Natural killer cell (primary cell): ENCODE measurements at regions not wholly inside any gene's neighbourhood (a gene's known extent, or its start where the extent isn't known, plus 50 kb on each side); places are given as distances from the start of the nearest gene placed in this dataset.

Source experiments
- ATAC-seq, 3 donors: fragments of 150-1000 bp in 2 of 3; fragments of 200-7000 bp in 1 of 3; cut with Tn5 transposase; 1 replicate in 1 of 3; 2 replicates in 2 of 3; pipeline ENCODE4 v1.10.0; 2021; ENCODE audit warnings: mild to moderate bottlenecking in 2 of 3, moderate library complexity in 2 of 3
- DNase-seq, 2 donors: peaks; one replicate each; pipeline versions ENCODE4 v3.0.0 to v3.0.0-alpha.2; 2013 to 2021; ENCODE audit warnings: mixed read lengths in 1 of 2
- H3K27ac ChIP-seq: one replicate; pipeline ENCODE4 v1.5.1; 2013; ENCODE audit warnings: mild to moderate bottlenecking, low read length
- H3K27me3 ChIP-seq: one replicate; pipeline ENCODE4 v1.6.1; 2013; ENCODE audit warnings: low read length; ENCODE audit not compliant: control insufficient read depth, insufficient read depth
- H3K36me3 ChIP-seq: one replicate; pipeline ENCODE4 v1.6.1; 2013; ENCODE audit warnings: low read length; ENCODE audit not compliant: control insufficient read depth, insufficient read depth
- H3K4me1 ChIP-seq: one replicate; pipeline ENCODE4 v1.6.1; 2013; ENCODE audit warnings: low read length; ENCODE audit not compliant: control insufficient read depth, insufficient read depth
- H3K4me3 ChIP-seq: one replicate; pipeline ENCODE4 v1.5.1; 2013; ENCODE audit warnings: low read length
- H3K9me3 ChIP-seq: one replicate; pipeline ENCODE4 v1.6.1; 2013; ENCODE audit warnings: low read length; ENCODE audit not compliant: control insufficient read depth, insufficient read depth
- H3K27ac Mint-ChIP-seq, 2 donors: one replicate each; pipeline ENCODE4 v1.8.0; 2022; ENCODE audit warnings: mild to moderate bottlenecking in 2 of 2, mixed read lengths in 2 of 2, moderate library complexity in 1 of 2
- H3K27me3 Mint-ChIP-seq, 2 donors: one replicate each; pipeline ENCODE4 v1.8.0; 2022; ENCODE audit warnings: low read depth in 2 of 2, mixed read lengths in 2 of 2
- H3K36me3 Mint-ChIP-seq: one replicate; pipeline ENCODE4 v1.8.0; 2022; ENCODE audit warnings: mixed read lengths
- H3K4me1 Mint-ChIP-seq, 2 donors: one replicate each; pipeline ENCODE4 v1.8.0; 2022; ENCODE audit warnings: mixed read lengths in 2 of 2
- H3K4me3 Mint-ChIP-seq: one replicate; pipeline ENCODE4 v1.8.0; 2022; ENCODE audit warnings: mild to moderate bottlenecking, moderate library complexity, mixed read lengths
- H3K9me3 Mint-ChIP-seq, 2 donors: one replicate each; pipeline ENCODE4 v1.8.0; 2022; ENCODE audit warnings: mixed read lengths in 2 of 2
- WGBS: methylation state at CpG from one replicate; pipeline ENCODE4 v1.1.7; 2013; ENCODE audit warnings: missing lambda C conversion rate; ENCODE audit not compliant: insufficient coverage; 5-methylcytosine and 5-hydroxymethylcytosine counted together
- intact Hi-C: fragments of 100-400 bp; cut with micrococcal nuclease; formaldehyde crosslinking; loops from one replicate; pipeline ENCODE4 v1.14.2; 2022
- TF ChIP-seq, protein P1 (sequence below): fragments of 200-600 bp; IDR thresholded peaks from one replicate; pipeline ENCODE4 v1.8.0; 2022; ENCODE audit warnings: antibody characterized with exemption

DNA sequence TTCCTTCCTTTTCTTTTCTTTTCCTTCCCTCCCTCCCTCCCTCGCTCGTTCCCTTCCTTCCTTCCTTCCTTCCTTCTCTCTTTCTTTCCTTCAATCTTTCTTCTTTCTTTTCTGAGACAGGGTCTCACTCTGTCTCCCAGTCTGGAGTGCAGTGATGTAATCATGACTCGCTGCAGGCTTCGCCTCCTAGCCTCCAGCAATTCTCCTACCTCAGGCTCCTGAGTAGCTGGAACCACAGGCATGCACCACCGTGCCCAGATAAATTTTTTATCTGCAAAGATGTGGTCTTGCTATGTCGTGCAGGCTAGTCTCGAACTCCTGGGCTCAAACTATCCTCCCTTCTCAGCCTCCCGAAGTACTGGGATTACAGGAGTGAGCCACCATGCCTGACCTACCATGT is 81.4 kb downstream of the SPATA31C2 start:
- Mint-ChIP-seq H3K27ac (no peak overlapping the region), H3K4me3 (no peak overlapping the region), H3K4me1 (peaks cover 0 to 9% of the 10 kb centered on the region in 2 donors), H3K27me3 (peaks cover 0 to 4% of the 10 kb centered on the region in 2 donors), H3K9me3 (no peaks in the 10 kb centered on the region), H3K36me3 (no peaks in the 10 kb centered on the region)
- no peaks in the 10 kb centered on the region for H3K36me3 ChIP-seq
- intact Hi-C loops = no loop called here
- no peak overlapping the region for H3K4me3 ChIP-seq
- no peaks in the 10 kb centered on the region for H3K4me1 ChIP-seq
- 85% methylated on average over 7 of the region's 8 CpGs for WGBS
- TF ChIP-seq, protein P1, sequence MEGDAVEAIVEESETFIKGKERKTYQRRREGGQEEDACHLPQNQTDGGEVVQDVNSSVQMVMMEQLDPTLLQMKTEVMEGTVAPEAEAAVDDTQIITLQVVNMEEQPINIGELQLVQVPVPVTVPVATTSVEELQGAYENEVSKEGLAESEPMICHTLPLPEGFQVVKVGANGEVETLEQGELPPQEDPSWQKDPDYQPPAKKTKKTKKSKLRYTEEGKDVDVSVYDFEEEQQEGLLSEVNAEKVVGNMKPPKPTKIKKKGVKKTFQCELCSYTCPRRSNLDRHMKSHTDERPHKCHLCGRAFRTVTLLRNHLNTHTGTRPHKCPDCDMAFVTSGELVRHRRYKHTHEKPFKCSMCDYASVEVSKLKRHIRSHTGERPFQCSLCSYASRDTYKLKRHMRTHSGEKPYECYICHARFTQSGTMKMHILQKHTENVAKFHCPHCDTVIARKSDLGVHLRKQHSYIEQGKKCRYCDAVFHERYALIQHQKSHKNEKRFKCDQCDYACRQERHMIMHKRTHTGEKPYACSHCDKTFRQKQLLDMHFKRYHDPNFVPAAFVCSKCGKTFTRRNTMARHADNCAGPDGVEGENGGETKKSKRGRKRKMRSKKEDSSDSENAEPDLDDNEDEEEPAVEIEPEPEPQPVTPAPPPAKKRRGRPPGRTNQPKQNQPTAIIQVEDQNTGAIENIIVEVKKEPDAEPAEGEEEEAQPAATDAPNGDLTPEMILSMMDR = no peak
- no peaks in the 10 kb centered on the region for H3K9me3 ChIP-seq
- DNase-seq (no peak), ATAC-seq (no peak)
- H3K27ac ChIP-seq = no peak overlapping the region
- no peaks in the 10 kb centered on the region for H3K27me3 ChIP-seq

DNA sequence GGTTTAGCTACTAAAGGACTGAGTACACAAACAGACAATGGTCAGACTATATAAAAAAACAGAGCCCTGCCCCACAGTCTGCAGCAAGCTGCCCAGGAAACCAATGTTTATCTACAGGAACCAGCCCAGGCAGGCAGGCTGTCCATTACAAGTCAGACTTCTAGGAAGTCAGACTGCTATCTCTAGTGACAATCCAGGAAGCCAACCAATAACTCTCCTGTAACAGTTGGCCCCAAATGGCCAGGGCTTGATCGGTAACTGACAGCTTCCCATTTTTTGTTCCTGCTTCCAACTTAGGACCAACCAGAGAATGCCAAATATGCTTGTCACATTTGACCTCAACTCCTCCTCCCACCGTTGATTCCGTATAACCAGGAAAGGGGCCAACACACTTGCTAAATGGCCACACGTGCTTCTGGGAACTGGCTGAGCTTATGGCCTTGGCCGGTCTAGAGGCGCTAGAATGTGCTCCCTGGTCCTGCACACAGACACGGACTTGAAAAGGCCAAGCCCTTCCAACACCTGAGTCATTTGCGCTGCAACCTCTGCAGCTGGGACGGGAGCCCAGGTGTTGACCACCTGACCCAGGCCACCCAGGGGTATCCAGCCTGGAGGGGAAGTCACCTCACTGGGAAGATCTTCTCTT is 79.6 kb upstream of the CDK20 start:
- Mint-ChIP-seq H3K9me3 (no peaks in the 10 kb centered on the region), H3K4me3 (no peak overlapping the region), H3K27me3 (peaks cover 0 to 4% of the 10 kb centered on the region in 2 donors), H3K4me1 (peaks cover 0 to 15% of the 10 kb centered on the region in 2 donors), H3K27ac (no peak overlapping the region), H3K36me3 (no peaks in the 10 kb centered on the region)
- Histone ChIP-seq H3K27ac (no peak overlapping the region), H3K36me3 (no peaks in the 10 kb centered on the region), H3K9me3 (no peaks in the 10 kb centered on the region), H3K27me3 (no peaks in the 10 kb centered on the region), H3K4me1 (no peaks in the 10 kb centered on the region), H3K4me3 (no peak overlapping the region)
- TF ChIP-seq, protein P1 = no peak
- intact Hi-C loops = no loop called here
- ATAC-seq (no peak), DNase-seq (no peak)
- 86% methylated on average over 9 of the region's 9 CpGs for WGBS

DNA sequence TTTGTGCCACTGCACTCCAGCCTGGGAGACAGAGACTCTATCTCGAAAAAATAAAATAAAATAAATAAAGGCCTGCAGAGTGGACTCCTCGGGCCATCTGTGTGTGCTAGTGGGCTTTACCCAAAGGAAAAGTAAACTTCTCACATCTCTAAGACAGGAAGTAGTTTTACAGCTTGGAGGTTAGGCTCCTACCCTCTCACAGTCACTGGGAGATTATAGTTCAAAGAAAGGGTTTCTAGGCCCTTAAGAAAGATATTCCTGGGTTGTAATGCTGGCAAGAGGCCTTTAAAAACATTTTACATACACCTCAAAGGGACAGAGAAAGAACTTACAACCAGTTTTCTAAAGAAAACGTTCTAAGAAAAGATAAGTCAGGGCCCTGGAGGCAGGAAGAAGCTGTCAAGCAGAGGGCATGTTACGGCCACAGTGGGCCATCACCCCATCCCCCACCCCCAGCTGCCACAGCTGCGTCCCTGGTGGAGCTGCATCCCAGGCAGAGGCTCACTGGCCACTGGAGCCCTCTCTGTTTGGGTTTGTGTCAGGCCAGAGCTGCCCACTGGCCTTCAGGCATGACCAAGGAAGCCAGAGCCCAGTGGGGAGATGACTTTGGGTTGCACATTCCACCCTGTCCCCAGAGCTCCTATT is 78.1 kb upstream of the CDK20 start:
- TF ChIP-seq, protein P1 = no peak
- Histone ChIP-seq H3K27ac (peak overlapping the region; percentile 44), H3K27me3 (no peaks in the 10 kb centered on the region), H3K9me3 (no peaks in the 10 kb centered on the region), H3K4me3 (no peak overlapping the region), H3K36me3 (no peaks in the 10 kb centered on the region), H3K4me1 (no peaks in the 10 kb centered on the region)
- Mint-ChIP-seq H3K4me1 (peaks cover 0 to 15% of the 10 kb centered on the region in 2 donors), H3K9me3 (no peaks in the 10 kb centered on the region), H3K36me3 (no peaks in the 10 kb centered on the region), H3K4me3 (no peak overlapping the region), H3K27ac (peak overlapping the region; percentile 51 to 57), H3K27me3 (peaks cover 0 to 4% of the 10 kb centered on the region in 2 donors)
- 38% methylated on average over 3 of the region's 5 CpGs for WGBS
- ATAC-seq (peak in 1 of 3 donors; percentile 48), DNase-seq (no peak)
- intact Hi-C loops = no loop called here
